HG03460 (cell line): ENCODE measurements at regions not wholly inside any gene's neighbourhood (a gene's known extent, or its start where the extent isn't known, plus 50 kb on each side); places are given as distances from the start of the nearest gene placed in this dataset.
"Not testable (repeated sequence)": the region's sequence is repeated elsewhere in the genome, so short reads cannot be mapped to it uniquely, and the experiment has no call there.

Source experiments
- ATAC-seq: cut with Tn5 transposase; IDR thresholded peaks from one replicate; pipeline ENCODE4 v1.9.1; 2021; ENCODE audit not compliant: unreplicated experiment

DNA sequence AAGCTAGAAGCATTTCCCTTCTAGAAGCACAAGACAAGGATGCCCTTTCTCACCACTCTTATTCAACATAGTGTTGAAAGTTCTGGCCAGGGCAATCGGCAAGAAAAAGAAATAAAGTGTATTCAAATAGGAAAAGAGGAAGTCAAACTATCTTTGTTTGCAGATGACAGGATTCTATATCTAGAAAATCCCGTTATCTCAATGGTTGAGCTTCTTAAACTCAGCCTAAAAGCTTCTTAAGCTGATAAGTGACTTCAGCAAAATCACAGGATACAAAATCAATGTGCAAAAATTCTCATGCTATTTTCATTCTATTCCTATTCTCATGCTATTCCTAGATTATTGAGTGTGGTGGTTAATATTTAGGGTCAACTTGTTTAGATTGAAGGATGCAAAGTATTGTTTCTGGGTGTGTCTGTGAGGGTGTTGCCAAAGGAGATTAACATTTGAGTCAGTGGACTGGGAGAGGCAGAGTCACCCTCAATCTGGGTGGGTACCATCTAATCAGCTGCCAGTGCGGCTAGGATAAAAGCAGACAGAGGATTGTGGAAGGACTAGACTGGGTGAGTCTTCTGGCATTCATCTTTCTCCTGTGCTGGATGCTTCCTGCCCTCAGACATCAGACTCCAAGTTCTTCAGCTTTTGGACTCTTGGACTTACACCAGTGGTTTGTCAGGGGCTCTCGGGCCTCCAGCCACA lies 111.9 kb downstream of the LSMEM1 start:
- ATAC-seq, result not testable (repeated sequence)

DNA sequence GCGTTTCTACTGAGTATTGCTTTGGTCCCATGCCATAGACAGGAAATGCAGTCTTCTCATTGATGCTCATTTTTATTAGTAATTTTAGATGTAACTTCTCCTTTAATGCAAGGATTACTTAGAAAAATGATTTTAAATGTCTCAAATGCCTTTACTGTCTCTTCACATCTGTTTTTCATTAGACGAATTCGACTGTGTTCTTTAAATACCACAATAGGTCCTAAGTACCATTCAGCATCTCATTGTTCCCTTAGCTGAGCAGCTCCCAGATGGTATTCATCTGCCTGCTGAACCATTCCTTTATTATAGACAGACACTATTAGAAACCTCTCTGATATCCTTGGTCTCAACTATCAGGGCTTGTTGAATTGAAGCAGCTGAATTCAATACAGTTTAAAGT lies 113.6 kb downstream of the LSMEM1 start:
- no peak for ATAC-seq

DNA sequence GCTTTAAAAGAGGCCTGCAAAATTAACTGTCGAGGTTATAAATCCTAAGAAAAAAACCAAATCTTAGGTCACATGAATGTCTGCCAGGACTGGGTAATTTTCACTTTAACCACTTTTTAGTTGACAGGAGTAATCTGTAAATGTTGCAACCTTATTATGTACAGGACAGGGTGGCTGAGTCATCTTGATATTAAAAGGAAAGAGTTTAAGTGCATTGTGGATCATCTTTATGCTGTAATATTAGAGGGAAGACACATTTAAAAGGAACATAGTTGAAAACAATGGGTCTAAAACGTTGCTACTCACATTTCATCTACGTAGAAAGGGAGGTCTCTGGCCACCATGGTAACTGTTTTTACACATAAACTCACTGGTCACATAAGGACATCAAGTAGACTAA lies 115.5 kb downstream of the LSMEM1 start:
- no peak for ATAC-seq

DNA sequence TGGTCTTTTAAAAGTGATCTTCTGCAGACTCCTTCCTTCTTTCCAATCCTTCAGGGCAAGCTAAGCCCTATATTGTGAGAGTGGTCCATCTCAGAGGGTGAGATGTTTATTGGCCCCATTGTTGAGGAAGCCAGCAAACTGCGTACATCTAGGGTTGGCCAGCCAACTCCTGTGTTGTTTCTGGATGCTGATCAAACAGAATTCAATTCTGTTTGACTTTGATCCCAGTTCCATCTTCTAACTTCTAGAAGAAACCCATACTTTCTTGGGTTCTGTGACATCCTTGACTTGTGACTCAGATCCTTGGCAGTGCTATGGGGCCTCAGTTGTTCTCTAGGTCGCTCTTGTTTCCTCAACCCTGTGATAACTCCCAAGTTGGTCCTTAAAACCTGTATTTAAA lies 116.2 kb downstream of the LSMEM1 start:
- no peak for ATAC-seq

DNA sequence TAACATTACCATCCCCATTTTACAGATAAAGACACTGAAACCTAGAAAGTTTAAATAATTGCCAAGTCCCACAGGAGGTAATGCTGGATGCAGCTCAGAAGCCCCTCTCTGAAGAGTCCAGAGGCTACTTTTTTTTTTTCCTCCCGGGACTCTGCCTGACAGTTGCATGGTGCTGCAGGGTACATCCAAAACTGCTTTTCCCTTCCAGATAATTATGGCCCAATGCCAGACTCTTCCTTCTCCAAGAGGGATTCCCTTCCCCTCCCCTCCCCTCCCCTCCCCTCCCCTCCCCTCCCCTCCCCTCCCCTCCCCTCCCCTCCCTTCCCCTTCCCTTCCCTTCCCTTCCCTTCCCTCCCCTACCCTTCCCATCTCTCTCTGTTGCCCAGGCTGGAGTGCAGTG lies 122.9 kb downstream of the LSMEM1 start:
- ATAC-seq, result no peak

DNA sequence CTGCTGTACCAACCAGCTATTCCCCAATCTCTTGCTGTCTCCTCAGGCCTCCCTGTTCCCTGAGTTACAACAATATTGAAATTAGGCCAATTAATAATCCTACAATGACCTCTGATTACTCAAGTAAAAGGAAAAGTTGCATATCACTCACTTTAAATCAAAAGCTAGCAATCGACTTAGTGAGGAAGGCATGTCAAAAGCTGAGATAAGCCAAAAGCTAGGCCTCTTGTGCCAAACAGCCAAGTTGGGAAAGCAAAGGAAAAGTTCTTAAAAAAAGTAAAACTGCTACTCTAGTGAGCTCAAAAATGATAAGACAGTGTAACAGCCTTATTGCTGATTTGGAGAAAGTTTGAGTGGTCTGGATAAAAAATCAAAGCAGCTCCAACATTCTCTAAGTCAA lies 129.8 kb downstream of the LSMEM1 start:
- ATAC-seq, result no peak

DNA sequence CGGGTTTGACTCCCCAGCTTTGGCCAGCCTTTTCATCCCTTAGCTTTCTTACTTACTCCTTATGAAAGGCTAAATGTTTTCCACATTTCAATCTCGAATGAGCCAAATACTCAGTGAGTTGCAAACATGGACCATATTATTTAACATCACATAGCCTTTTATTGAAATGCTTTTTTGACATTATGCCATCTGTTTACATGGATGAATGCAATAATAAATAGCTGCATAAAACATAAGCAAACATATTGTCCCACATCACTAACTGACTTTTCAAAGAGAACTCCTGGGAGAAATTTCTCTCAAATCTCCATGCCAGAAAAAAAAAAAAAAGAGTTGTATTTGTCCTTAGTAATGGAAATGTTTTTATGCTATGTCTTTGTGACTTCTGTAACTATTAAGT lies 134.9 kb downstream of the LSMEM1 start:
- no peak for ATAC-seq

DNA sequence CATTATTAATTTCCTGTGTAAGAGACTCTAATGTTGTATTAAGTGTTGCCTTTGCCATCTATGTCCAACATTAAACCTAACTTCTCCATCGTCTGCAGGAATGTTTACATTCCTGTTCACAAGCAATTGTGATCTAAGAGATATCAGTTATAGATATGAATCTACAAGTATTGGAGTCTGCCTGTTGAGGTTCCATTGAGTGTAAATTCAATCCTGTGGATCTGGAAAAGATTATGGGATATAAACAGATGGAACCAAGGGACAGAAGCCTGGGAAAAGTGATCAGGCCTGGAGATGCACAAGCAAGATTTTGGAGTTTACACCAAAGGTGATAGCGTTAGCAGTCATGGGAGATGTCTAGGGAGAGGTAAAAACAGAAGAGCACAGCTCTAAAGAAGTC lies 135.5 kb downstream of the LSMEM1 start:
- ATAC-seq, result no peak

DNA sequence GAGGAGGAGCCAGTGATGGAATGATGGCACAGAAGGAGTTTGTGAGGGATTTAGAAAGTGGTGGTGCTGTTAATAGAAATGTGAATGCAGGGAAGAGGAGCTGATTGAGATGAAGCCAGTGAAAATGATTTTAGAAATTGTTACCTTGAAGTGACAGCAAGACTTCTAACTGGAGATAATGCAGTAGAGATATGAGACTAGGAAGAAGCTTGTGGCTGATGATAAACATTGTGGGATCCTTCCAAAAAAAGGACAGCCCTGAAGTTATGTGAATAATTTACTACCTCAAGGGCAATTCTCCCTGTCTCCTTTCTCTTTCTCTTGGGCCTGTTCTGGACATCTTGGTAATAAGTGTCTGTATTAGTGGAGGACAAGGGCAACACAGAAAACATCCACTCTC lies 138.6 kb downstream of the LSMEM1 start:
- ATAC-seq, result no peak

DNA sequence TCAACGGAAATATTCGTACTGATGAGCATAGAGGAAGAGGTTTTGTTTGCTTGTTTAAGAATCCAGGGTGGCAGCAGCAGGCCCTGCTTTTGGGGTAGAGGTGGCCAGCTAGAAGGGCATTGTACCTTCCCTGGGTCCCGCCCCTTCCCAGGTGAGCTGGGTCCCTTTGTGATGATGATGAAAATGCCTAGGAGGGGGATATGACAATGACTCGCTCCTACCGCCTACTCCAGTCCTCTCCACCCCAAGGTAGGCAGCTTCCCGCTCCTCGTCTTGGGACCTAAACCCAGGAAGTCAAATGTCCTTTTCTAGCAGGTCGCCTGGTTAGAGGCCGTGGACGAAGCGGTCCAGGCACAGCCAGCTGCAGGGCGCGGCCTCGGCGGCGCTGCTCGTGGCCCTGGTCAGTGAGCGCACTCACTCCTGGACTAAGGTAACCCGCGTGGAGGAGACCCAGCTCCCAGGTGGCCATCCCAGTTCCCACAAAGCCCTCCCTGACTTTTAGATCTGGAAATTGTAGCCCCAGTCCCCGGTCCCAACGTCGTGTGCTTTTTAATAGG lies 141.4 kb downstream of the LSMEM1 start:
- ATAC-seq, result no peak

DNA sequence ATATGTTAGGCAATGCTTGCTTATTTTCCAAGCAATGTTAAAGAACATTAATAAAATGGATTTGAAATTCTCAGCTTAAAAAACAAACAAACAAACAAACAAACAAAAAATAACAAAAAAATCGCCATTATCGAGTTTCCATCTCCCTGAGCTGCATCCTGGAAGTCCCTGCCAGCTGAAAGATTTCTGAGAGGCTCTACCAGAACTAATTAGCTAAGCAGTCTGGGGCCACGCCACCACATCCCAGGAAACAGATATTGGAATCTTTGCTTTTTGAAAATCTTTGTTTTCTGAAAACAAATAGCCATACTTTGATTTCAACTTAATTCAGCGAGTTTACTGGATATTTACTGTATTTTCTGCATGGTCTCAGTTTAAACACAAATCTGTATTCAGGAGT lies 143.6 kb downstream of the LSMEM1 start:
- no peak for ATAC-seq

DNA sequence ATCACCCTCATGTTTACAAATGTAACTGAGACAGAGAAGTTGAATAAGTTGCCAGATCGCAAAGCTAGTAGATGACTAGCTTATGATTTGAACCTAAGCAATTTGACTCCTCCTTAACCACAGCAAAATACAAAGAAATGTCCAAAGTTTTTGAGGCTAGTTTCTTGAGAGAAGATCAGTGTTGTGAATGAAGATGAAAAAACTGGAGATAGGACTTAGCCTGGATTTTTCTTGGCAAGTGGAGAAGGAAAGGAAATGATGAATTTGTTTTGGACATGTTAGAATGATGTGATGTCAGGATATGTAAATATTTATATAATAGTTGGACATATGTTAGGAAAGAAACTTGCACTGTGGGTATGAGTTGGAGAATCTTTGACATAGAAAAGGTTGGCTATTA lies 149.8 kb downstream of the LSMEM1 start:
- no peak for ATAC-seq

DNA sequence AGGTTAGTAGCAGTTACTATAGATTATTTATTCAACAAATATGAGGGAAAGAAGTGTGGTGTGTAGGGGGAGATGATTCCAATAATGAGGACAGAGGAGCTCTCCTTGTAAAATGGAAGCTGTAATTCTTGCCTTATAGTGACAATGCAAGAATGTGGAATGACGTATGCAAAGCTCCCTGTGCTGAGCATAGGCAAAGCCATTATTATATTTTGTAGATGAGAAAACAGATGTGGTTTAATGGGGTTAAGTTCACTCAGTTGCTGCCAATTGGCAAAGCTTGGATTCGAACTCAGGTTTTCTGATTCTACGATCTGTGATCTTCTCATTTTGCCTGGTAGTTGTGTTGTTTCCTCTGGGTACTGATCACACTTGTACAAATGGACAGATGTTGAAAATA lies 153.3 kb downstream of the LSMEM1 start:
- no peak for ATAC-seq

DNA sequence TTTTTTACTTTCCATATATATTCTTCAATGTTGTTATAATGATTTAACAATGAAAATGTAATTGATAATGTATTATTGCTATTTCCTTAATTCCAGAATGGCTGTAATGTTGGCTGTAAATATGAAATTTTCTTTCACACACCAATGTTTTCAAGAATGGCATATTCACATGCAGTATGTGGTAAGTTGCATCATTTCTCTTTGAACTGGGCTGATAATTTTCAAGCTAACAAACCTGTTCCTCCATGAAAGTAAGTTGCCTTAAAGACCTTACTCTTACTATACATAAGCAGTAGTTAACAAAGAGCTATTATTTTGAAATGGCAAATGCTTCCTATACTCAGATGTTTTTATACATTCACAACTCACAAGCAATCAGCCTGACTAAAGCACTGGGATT lies 154.5 kb downstream of the TMEM168 start:
- ATAC-seq, result no peak

DNA sequence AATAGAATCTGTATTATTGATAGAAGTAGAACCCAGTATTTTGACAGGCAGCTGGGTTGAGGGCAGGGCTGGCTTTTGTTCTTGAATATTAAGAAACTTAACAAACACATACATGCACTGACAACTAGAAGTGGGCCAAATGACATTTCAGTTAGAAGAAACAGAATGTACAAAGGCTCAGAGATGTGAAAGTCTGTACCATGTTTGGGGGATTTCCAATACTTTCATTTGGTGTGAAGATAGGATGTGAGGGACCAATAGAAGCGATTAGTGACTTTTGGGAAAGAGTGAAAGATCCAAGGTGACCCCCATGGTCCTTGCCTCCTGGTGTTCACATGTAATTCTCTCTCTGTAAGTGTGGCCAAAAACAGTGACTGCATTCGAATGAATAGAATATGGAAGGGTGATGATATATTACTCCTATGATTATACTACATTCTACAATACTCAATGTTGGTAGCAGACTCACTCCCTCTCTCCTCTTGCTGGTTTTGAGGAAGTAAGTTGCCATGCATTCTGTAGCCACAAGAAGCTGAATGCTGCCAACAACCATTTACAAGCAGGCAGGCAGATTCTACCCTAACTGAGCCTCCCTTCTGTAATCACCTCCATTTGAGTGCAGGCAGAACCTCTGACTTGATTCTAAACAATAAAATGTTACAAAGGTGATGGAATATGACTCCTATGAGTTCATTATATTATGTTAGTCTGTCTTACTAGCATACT lies 151.4 kb downstream of the TMEM168 start:
- ATAC-seq, result no peak

DNA sequence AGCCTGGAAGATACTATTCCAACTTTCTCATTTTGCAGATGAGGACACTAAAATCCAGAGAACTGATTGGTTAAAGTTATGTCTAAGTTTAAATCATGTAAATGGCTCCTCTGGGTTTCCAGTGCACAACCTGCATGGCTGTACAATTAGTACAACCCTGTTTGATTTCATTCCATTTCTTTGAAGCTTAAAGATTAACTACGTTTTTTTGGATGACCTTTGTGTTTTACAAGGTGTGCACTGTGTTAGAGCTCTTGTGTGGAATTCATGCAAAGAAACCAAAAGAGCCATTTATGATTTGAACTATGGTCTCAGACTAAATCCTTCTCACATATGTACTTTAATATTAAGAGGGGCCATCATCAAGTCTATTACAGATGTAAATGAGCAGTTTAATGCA lies 149.5 kb downstream of the TMEM168 start:
- ATAC-seq, result no peak

DNA sequence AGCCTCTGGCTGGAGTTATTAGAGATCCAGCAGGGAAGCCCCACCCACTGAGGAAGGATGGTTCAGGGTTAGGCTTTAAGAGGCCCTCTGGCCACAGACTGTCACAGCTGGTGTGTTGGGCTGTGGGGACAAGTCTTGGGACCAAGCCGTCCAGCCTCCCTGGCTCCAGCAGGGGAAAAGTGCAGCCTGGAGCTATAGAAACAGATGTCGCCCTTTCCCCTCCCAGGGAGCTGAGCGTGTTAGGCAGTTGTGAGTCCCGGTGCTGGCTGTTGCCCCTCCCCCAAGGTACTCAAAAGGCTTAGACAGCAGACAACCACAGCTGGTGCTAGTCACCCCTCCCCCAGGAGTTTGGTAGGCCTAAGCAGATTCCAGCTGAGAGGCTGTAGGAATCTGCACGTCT lies 143.4 kb downstream of the TMEM168 start:
- no peak for ATAC-seq

DNA sequence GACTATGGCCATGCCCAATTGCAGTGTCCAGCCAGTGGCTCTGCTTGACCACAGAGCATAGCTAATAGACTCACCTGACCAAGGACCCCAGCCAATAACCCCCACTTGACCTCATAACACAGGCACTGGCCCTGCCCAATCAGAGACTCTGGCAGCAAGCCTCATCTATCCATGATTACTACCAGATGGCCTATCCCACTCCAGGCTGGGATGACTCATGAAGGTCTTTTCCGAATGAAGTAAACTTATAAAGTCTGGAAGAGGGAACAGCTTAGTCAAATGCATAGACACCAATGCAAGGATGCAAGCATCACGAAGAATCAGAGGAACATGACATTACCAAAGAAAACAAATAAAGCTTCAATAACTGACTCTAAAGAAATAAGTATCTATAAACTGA lies 141.4 kb downstream of the TMEM168 start:
- ATAC-seq, result no peak

DNA sequence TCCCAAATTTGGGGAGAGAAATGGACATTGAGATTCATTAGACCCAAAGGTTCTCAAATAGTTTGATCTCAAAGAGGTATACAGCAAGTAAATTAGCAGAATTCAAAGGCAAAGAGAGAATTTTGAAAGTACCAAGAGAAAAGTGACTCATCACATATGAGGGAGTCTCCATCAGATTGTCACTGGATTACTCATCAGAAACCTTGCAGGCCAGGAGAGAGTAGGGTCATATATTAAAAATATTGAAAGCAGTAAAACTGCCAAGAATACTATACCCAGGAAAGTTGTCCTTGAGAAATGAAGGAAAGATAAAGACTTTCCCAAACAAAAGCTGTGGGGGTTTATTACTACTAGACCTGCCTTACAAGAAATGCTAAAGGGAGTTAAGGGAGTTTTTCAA lies 140.6 kb downstream of the TMEM168 start:
- no peak for ATAC-seq

DNA sequence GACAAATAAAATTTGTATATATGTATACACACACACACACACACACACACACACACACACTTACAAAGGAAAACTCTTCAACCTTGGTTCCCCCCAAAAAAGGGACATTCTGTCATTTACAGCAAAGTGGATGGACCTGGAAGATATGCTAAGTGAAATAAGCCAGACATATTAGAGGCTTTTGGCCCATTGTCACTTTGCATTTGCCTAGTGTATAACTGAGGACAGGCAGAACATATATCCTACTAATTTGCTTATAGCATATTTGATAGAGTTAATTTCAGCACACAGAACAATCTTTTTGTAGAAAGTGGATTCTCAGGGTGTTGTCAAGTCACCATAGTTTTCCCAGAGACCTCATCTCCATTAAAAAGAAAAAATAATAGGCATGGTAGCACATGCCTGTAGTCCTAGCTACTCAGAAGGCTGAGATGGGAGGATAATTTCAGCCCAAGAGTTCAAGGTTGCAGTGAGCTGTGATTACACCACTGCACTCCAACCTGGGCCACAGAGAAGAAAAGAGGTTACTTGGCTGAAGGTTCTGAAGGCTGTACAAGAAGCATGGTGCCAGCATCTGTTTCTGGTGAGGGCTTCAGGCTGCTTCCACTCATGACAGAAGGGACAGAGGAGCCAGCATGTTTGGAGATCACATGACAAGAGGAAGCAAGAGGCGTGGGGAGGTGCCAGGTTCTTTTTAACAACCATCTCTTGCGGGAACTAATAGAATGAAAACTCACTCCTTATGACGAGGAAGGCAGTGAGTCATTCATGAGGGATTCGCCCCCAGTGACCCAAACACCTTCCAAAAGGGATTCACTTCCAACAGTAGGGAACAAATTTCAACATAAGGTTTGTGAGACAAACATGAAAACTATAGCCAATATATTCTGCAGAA lies 135.6 kb downstream of the TMEM168 start:
- ATAC-seq, result no peak

DNA sequence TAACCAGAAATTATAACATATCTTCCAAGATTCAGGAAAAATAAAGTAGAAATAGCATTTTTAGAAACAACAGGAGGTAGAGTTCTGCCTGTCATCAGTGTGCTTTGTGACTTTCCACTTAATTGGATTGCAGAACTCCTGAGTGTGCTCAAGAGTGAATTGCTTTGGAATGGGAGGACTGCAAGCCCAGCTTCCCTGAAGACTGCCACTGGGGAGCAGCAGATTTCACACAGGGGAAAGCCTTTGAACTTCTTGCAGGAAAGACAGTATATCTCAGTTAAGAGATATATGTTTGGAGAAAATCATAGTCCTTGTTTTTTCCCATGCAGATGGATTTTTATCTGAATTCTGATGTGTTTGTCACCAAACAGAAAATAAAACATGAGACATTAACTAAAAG lies 124.5 kb downstream of the TMEM168 start:
- ATAC-seq, result no peak

DNA sequence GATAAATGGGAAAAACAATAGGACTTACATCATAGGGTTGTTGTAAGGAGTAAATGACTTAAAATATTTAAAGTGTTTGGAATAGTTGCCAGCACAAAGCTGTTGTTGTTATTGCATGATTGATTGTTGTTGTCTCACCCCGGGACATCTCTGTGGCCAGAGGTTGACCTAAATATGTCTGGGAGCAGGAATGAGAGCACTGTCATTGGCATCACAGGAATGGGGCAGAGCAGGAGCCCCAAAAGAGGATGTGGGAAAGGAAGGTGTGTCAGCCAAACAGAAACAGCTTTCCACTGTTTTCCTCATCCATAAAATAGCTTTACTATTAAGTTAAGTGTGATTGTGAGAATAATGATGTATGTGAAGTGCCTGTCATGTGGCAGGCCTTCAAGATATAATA lies 121.6 kb downstream of the TMEM168 start:
- no peak for ATAC-seq
